ENCODE measurements at regions not wholly inside any gene's neighbourhood (a gene's known extent, or its start where the extent isn't known, plus 50 kb on each side); places are given as distances from the start of the nearest gene placed in this dataset.

GRCh38 chr2:767440-767839 lies 90.2 kb upstream of the TMEM18 start:
- Histone ChIP-seq H2AK5ac (ENCODE audit: insufficient read length, low read length) (no peak overlapping the region), H2AFZ (ENCODE audit: low read length) (no peak overlapping the region), H2BK12ac (ENCODE audit: insufficient read length, low read depth, low read length) (no peak overlapping the region), H4K91ac (ENCODE audit: insufficient read length, low read depth, low read length) (no peak overlapping the region), H3K79me1 (ENCODE audit: insufficient read depth, low read depth, low read length, poor library complexity, severe bottlenecking) (no peaks in the 10 kb centered on the region), H3K14ac (ENCODE audit: insufficient read depth, low read length) (no peak overlapping the region), H4K8ac (replicated peaks; ENCODE audit: insufficient read length, low read depth, low read length) (no peak overlapping the region), H3K27ac (ENCODE audit: insufficient read length, low read depth, low read length) (no peak overlapping the region), H4K20me1 (ENCODE audit: control insufficient read depth, insufficient read depth, insufficient read length) (no peaks in the 10 kb centered on the region), H3K9ac (ENCODE audit: extremely low read depth, insufficient read length, low read length) (no peak overlapping the region), H3K4ac (ENCODE audit: low read depth, low read length) (no peak overlapping the region), H3K4me2 (ENCODE audit: insufficient read depth, insufficient read length, low read length) (no peak overlapping the region), H4K5ac (ENCODE audit: insufficient read length, low read depth, low read length) (no peak overlapping the region), H3K23me2 (ENCODE audit: insufficient read length, low read depth, low read length, poor library complexity, severe bottlenecking) (no peaks in the 10 kb centered on the region), H3K18ac (ENCODE audit: insufficient read length, low read depth, low read length) (no peak overlapping the region), H2BK15ac (ENCODE audit: low read depth, low read length) (no peak overlapping the region), H3T11ph (ENCODE audit: low read length) (no peak overlapping the region), H3K4me1 (ENCODE audit: insufficient read depth, low read length) (no peaks in the 10 kb centered on the region), H3K56ac (ENCODE audit: insufficient read length, low read depth, low read length) (no peak overlapping the region), H3K27me3 (ENCODE audit: insufficient read depth, low read length) (no peaks in the 10 kb centered on the region), H3K9me3 (ENCODE audit: control insufficient read depth, low read depth, low read length) (no peaks in the 10 kb centered on the region), H3K79me2 (ENCODE audit: insufficient read depth, low read length) (no peaks in the 10 kb centered on the region), H2BK20ac (ENCODE audit: low read depth, low read length, poor library complexity, severe bottlenecking) (no peak overlapping the region), H2BK120ac (ENCODE audit: low read depth, low read length, poor library complexity, severe bottlenecking) (no peak overlapping the region), H3K23ac (ENCODE audit: insufficient read length, low read depth, low read length) (no peak overlapping the region), H2BK5ac (ENCODE audit: insufficient read length, low read length) (no peak overlapping the region)
- Mint-ChIP-seq H3K4me3 (no peak overlapping the region), H3K4me1 (peaks cover 10 to 12% of the 10 kb centered on the region in 2 experiments; a peak in 3 of 4 replicates), H3K27me3 (ENCODE audit: low read depth) (peaks cover 3% of the 10 kb centered on the region), H3K27ac (no peak overlapping the region), H3K9me3 (peaks cover 0 to 5% of the 10 kb centered on the region in 2 experiments; a peak in 2 of 5 replicates), H3K36me3 (ENCODE audit: insufficient read depth in 1 of 3, low read depth in 3 of 3) (no peaks in the 10 kb centered on the region; a peak in 1 of 7 replicates)
- no peak for DNase-seq
- WGBS (ENCODE audit: extremely low coverage, insufficient read length, low lambda C conversion rate) = no CpG with 5 or more reads among the region's 9 CpGs
- TF ChIP-seq CTCF (conservative IDR thresholded peaks at IDR 0.05) = no peak

Measured in H9 (cell line).